HG03354 (cell line): ENCODE measurements at regions not wholly inside any gene's neighbourhood (a gene's known extent, or its start where the extent isn't known, plus 50 kb on each side); places are given as distances from the start of the nearest gene placed in this dataset.

Experiments used
- ATAC-seq: cut with Tn5 transposase; IDR thresholded peaks from one replicate; pipeline ENCODE4 v1.9.1; 2021; ENCODE audit warnings: mild to moderate bottlenecking; ENCODE audit not compliant: unreplicated experiment, poor library complexity, severe bottlenecking

- no peak for ATAC-seq
Measured at GRCh38 chr13:106151056-106151699, 384.3 kb downstream of the EFNB2 start.

- ATAC-seq: no peak
Measured at GRCh38 chr13:106145997-106146864, 389.2 kb downstream of the EFNB2 start.

DNA sequence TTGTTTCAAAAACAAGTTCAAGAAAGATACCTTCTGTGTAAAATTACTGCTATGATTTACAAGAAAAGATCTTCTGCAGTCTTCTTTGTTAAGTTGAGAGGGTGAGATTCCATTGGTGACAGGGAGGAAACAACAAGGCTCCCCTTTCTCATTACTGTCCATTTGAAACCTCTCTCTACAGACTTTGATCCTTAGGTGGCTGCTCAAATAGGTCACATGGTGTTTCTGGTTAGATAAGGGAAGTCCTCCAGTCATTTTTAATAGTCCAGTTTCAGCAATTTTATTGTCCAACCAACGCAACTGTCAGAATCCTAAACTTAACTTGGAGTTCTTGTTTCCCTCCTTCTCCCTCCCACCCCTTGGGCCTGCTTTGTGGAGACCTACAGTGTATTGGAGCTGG, 390.4 kb downstream of the EFNB2 start:
- no peak for ATAC-seq

- no peak for ATAC-seq
Measured at GRCh38 chr13:106143930-106144709, 391.3 kb downstream of the EFNB2 start.

- no peak for ATAC-seq
Measured at GRCh38 chr13:106143392-106143791, 392.1 kb downstream of the EFNB2 start.

- no peak for ATAC-seq
Measured at GRCh38 chr13:106140476-106140875, 395.0 kb downstream of the EFNB2 start.

DNA sequence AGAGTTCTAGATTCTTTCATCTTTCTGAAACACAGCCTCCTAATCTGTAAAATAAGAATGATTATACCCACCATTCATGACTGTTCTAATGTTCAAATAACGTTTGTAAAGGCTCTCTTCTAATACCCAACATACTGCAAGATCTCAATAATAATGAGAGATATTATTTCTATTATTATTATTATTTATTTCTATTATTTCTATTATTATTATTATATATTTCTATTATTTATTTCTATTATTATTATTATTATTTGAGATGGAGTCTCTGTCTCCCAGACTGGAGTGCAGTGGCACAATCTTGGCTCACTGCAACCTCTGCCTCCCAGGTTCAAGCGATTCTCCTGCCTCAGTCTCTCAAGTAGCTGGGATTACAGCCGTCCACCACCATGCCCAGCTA, 395.5 kb downstream of the EFNB2 start:
- ATAC-seq: no peak

DNA sequence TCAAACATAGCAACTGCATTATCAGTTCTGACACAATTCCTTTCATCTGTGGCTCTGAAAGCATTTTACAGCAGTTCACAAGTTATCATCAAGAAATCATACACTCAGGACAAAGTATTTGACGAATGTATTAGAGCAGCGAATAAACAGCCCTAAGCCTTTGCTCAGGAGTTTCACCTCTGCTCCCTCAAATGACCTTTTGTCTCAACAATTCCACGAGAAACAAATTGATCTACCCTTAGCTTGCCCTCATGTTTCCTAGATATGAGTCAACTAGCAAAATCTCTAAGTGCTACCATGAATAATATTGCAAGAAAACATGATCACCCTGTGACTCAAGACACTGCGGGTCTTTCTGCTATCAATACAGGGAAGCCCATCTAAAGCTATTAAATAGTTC, 396.1 kb downstream of the EFNB2 start:
- no peak for ATAC-seq

DNA sequence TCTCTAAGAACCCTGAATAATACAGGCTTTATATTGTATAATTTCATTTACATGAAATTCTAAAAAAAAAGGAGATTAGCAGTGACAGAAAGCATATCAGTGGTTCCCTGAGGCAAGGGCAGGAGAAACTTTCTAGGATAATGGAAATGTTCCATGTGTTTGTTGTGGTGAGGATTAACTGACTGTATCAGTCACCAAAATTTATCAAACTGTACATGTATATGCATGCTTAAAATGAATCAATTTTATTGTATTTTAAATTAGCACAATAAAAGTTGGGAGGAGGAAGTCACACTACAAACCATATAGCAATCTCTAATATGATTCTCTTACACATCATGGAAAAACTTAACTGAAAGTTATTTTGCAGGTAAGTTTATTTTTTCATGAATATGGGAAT, 396.8 kb downstream of the EFNB2 start:
- ATAC-seq: no peak

GRCh38 chr13:106133025-106133424, 402.4 kb downstream of the EFNB2 start:
- no peak for ATAC-seq

GRCh38 chr13:106132216-106132615, 403.2 kb downstream of the EFNB2 start:
- ATAC-seq: no peak

- no peak for ATAC-seq
Measured at GRCh38 chr13:106129993-106130392, 405.5 kb downstream of the EFNB2 start.

DNA sequence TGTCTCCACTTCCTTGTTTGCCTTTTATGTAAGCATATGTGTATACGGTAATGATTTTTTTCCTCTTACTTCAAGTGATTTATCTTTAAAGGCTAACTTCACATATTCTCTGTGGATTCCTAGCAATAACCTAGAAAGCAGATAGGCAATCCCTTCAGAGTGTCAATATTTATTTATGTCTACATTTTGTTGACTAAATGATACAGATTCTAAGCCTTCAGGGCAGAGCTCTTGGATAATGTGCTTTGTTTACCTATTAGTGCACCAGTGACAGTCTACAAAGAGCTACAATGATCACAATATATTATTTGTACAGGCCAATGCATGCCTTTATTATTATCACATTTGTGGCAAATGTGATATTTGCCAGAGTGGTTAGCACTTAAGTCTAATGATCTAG, 406.2 kb downstream of the EFNB2 start:
- ATAC-seq: no peak

DNA sequence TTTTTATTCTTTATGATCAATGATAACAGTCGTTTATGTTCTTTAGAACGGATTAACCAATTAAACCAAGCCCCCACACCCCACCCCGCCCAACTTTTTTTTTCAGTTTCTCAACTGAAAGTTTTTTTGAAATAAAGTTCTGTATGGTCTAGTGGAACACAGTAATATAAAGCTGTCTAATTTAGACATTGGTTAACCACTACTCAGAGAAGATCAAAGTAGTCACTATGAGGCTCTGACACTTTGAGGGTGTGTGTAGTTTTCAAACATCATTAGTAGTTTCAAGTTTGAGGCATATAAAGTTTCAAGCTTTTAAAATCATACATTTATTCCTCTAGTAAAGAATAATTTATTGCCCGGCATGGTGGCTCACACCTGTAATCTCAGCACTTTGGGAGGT, 413.2 kb downstream of the EFNB2 start:
- no peak for ATAC-seq

GRCh38 chr13:106121173-106121754, 414.2 kb downstream of the EFNB2 start:
- no peak for ATAC-seq

GRCh38 chr13:106118996-106119395, 416.5 kb downstream of the EFNB2 start:
- no peak for ATAC-seq

- no peak for ATAC-seq
Measured at GRCh38 chr13:106118050-106118449, 417.4 kb downstream of the EFNB2 start.

GRCh38 chr13:106117640-106118039, 417.8 kb downstream of the EFNB2 start:
- ATAC-seq: no peak

DNA sequence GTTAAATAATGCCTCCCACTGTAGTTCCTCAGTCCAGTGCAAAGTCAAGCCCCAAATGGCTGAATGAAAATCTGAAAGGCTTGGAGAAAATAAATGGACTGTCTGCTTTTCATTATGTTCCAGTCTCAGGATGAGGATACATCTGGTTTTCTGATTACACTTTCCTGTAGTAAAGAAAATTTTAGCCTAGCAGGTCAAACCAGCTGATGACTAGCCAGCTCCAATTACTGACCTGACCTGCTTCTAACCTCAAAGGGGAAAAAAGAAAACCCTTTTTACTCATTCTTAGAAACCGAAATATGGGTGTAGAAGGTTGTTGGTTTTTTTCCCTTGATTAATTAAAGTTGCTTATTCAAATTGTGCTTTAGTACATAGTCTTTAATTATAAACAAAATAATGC, 418.4 kb downstream of the EFNB2 start:
- ATAC-seq: no peak

- no peak for ATAC-seq
Measured at GRCh38 chr13:106115081-106115480, 420.4 kb downstream of the EFNB2 start.
